Tibial nerve (tissue), 4 donors: ENCODE measurements at regions not wholly inside any gene's neighbourhood (a gene's known extent, or its start where the extent isn't known, plus 50 kb on each side); places are given as distances from the start of the nearest gene placed in this dataset.

Experiments
- DNase-seq, 2 donors: peaks; one replicate each; pipeline ENCODE4 v3.0.0-alpha.2; 2019; ENCODE audit warnings: low spot score in 2 of 2
- H3K27ac ChIP-seq, 4 donors: fragments of 200-600 bp; sonication (generic) in 3 of 4; one replicate each; pipeline ENCODE4 v1.5.1; 2017 to 2019; ENCODE audit warnings: mild to moderate bottlenecking in 1 of 4
- H3K27me3 ChIP-seq, 2 donors: fragments of 200-600 bp; sonication (generic) in 1 of 2; one replicate each; pipeline versions ENCODE4 v1.5.1 to v1.6.0; 2017 to 2019
- H3K36me3 ChIP-seq, 3 donors: fragments of 200-600 bp; sonication (generic); one replicate each; pipeline ENCODE4 v1.5.1; 2018 to 2019
- H3K4me1 ChIP-seq, 4 donors: fragments of 200-600 bp; sonication (generic) in 3 of 4; one replicate each; pipeline ENCODE4 v1.5.1; 2017 to 2019
- H3K4me3 ChIP-seq, 4 donors: fragments of 200-600 bp; sonication (generic) in 3 of 4; one replicate each; pipeline ENCODE4 v1.5.1; 2017 to 2019; ENCODE audit warnings: mild to moderate bottlenecking in 1 of 4, moderate library complexity in 1 of 4
- H3K9me3 ChIP-seq, 4 donors: fragments of 200-600 bp; sonication (generic) in 3 of 4; one replicate each; pipeline ENCODE4 v1.5.1; 2017 to 2019
- EP300 ChIP-seq, 2 donors: sonication (generic); formaldehyde crosslinking; IDR thresholded peaks; one replicate each; pipeline ENCODE4 v1.6.1; 2017; ENCODE audit warnings: antibody characterized with exemption in 2 of 2, mild to moderate bottlenecking in 1 of 2
- POLR2A ChIP-seq, 2 donors: fragments of 450-650 bp; IDR thresholded peaks; one replicate each; pipeline ENCODE4 v1.6.1; 2017; ENCODE audit warnings: antibody characterized with exemption in 2 of 2, mild to moderate bottlenecking in 2 of 2, moderate library complexity in 2 of 2
- WGBS, 2 donors: methylation state at CpG; one replicate each; pipeline ENCODE4 v1.1.5; 2018; 5-methylcytosine and 5-hydroxymethylcytosine counted together
- TF ChIP-seq, protein P1 (sequence below), 5 experiments: fragments of 200-600 bp in 3 of 5; fragments of 450-650 bp in 2 of 5; sonication (generic) in 3 of 5; IDR thresholded peaks; one replicate each; pipeline ENCODE4 v1.5.1; 2016 to 2019; ENCODE audit warnings: antibody characterized with exemption in 5 of 5, mild to moderate bottlenecking in 3 of 5, moderate library complexity in 2 of 5

DNA sequence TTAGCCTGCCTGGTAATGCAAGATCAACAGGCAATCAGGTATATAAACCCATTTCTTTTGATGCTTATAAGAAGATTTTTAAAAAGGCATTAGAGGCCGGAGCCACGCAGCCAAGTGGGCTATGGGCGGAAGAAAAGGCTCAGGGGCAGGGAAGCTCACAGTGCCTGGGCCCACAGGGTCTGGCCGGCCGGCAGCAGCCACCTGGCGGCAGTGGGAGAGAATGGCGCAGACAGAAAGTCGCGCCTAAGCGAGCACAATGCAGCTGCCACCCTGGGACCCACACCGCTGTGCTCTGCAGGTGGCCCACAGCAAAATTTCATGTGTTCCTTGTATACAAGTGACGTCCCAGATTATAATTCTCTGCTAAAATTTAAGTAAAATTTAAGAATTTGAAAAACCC, 448.6 kb upstream of the RASGRP1 start:
- Histone ChIP-seq H3K27me3 (no peaks in the 10 kb centered on the region), H3K27ac (no peak overlapping the region), H3K36me3 (no peaks in the 10 kb centered on the region), H3K4me1 (no peaks in the 10 kb centered on the region), H3K9me3 (peaks cover 0 to 28% (median 3%) of the 10 kb centered on the region in 4 donors), H3K4me3 (no peak overlapping the region)
- 77 to 82% methylated on average over 11 to 12 of the region's 12 CpGs for WGBS, 2 donors
- TF ChIP-seq POLR2A (IDR thresholded peaks at IDR 0.05): no peak
- no peak for TF ChIP-seq EP300 (IDR thresholded peaks at IDR 0.05)
- TF ChIP-seq, protein P1, sequence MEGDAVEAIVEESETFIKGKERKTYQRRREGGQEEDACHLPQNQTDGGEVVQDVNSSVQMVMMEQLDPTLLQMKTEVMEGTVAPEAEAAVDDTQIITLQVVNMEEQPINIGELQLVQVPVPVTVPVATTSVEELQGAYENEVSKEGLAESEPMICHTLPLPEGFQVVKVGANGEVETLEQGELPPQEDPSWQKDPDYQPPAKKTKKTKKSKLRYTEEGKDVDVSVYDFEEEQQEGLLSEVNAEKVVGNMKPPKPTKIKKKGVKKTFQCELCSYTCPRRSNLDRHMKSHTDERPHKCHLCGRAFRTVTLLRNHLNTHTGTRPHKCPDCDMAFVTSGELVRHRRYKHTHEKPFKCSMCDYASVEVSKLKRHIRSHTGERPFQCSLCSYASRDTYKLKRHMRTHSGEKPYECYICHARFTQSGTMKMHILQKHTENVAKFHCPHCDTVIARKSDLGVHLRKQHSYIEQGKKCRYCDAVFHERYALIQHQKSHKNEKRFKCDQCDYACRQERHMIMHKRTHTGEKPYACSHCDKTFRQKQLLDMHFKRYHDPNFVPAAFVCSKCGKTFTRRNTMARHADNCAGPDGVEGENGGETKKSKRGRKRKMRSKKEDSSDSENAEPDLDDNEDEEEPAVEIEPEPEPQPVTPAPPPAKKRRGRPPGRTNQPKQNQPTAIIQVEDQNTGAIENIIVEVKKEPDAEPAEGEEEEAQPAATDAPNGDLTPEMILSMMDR (IDR thresholded peaks at IDR 0.05): no peak
- DNase-seq: no peak

DNA sequence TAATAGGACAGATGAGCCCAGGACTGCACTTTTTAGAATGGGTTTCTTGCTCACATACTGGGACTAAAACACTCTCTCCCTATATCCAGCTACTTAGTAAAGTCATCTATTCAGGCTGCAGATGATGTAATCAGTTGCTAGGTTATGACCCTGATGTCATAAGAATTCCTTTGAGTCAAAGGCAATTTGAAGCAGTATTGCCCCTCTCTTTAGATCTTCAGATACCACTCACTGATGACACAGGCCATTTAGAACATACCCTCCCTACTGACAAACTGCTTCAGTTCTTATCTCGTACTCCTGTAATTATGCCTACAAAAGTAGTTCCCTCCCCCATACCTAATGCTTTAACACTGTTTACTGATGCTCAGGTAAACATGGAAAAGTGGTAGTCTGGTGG, 450.1 kb upstream of the RASGRP1 start:
- TF ChIP-seq, protein P1 (IDR thresholded peaks at IDR 0.05): no peak
- no peak for TF ChIP-seq EP300 (IDR thresholded peaks at IDR 0.05)
- TF ChIP-seq POLR2A (IDR thresholded peaks at IDR 0.05): no peak
- Histone ChIP-seq H3K36me3 (no peaks in the 10 kb centered on the region), H3K9me3 (peaks cover 0 to 20% (median 0%) of the 10 kb centered on the region in 4 donors), H3K27me3 (no peaks in the 10 kb centered on the region), H3K27ac (no peak overlapping the region), H3K4me1 (no peaks in the 10 kb centered on the region), H3K4me3 (no peak overlapping the region)
- 47 to 54% methylated on average over 1 of the region's 1 CpG for WGBS, 2 donors
- DNase-seq: no peak

DNA sequence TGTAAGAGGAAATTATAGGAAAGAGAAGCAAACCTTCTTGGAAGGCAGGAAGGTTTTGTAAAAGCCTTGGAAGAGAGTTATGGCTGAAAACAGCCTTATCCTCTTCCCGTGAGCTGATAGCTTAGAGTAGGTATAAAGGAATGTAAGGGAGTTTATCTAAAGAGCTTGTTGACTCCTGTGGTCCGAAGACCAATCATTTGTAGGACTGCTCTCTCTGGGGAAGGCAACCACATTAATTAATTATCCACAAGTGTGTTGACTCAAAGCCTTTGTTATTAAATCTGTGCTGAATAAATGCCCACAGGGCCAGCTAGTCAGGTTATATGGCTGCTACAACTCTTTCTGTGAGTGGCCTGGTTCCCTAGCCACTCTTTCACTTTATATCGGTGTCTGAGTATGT, 452.1 kb upstream of the RASGRP1 start:
- Histone ChIP-seq H3K27me3 (no peaks in the 10 kb centered on the region), H3K36me3 (no peaks in the 10 kb centered on the region), H3K4me3 (no peak overlapping the region), H3K4me1 (no peaks in the 10 kb centered on the region), H3K27ac (no peak overlapping the region), H3K9me3 (peaks cover 0 to 2% (median 0%) of the 10 kb centered on the region in 4 donors)
- no peak for DNase-seq
- 74 to 83% methylated on average over 3 of the region's 3 CpGs for WGBS, 2 donors
- TF ChIP-seq EP300 (IDR thresholded peaks at IDR 0.05) (no peak), POLR2A (IDR thresholded peaks at IDR 0.05) (no peak)
- TF ChIP-seq, protein P1 (IDR thresholded peaks at IDR 0.05): no peak

DNA sequence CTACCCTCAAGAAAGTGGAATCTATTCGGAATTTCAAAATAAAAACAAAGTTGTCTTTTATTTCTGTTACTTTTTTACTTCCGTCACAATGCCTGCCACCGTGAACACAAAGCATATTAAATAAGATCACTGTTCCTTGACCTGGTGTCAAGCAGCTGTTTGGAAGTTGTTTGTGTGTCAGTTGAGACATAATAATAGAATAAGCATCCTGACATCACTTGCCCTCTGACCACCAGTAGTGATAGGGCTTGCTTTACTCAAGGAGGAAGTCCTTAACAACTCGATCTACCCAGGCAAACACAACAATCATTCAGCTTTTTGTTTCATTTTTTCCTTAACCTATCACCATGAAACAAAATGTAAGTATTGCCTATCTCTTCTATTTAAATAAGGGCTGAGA, 454.4 kb upstream of the RASGRP1 start:
- Histone ChIP-seq H3K36me3 (no peaks in the 10 kb centered on the region), H3K27ac (no peak overlapping the region), H3K27me3 (no peaks in the 10 kb centered on the region), H3K9me3 (peaks cover 0 to 2% (median 0%) of the 10 kb centered on the region in 4 donors), H3K4me1 (no peaks in the 10 kb centered on the region), H3K4me3 (no peak overlapping the region)
- TF ChIP-seq POLR2A (IDR thresholded peaks at IDR 0.05): no peak
- no peak for TF ChIP-seq EP300 (IDR thresholded peaks at IDR 0.05)
- TF ChIP-seq, protein P1 (IDR thresholded peaks at IDR 0.05): no peak
- 20 to 24% methylated on average over 4 of the region's 4 CpGs for WGBS, 2 donors
- no peak for DNase-seq

DNA sequence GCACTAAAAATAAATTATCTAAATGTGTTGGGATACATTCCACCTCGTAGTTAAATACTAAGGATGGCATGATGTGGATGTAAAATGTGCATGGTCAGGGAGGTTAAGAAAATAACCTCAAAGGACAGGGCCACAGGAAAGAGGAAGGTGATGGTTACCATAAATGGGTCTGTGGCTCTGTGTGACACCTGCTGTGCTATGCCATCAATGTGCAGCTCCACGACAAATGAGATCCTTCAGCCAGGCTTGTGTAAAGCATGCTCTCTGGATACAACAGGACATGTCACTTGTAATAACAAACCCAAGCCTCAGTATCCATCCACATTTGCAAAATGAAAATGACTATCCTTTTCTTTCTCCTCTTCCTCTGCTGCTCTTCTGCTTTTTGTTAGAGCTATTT, 456.7 kb upstream of the RASGRP1 start:
- Histone ChIP-seq H3K4me1 (no peaks in the 10 kb centered on the region), H3K4me3 (no peak overlapping the region), H3K27me3 (no peaks in the 10 kb centered on the region), H3K36me3 (no peaks in the 10 kb centered on the region), H3K9me3 (no peaks in the 10 kb centered on the region), H3K27ac (no peak overlapping the region)
- WGBS, 2 donors: 67 to 73% methylated on average over 2 of the region's 2 CpGs
- TF ChIP-seq EP300 (IDR thresholded peaks at IDR 0.05) (no peak), POLR2A (IDR thresholded peaks at IDR 0.05) (no peak)
- TF ChIP-seq, protein P1 (IDR thresholded peaks at IDR 0.05): no peak
- no peak for DNase-seq
